T-helper 2 cell treated with Interferon-gamma antibody and Interleukin-4, amounts not matched to agents 5 μg/mL and 100 μg/mL, for 36 hours (primary cell): ENCODE measurements at regions not wholly inside any gene's neighbourhood (a gene's known extent, or its start where the extent isn't known, plus 50 kb on each side); places are given as distances from the start of the nearest gene placed in this dataset.

ENCODE experiments used
- DNase-seq: peaks from one replicate; pipeline ENCODE4 v3.0.0; 2021; ENCODE audit warnings: low spot score
- H3K27ac Mint-ChIP-seq: one replicate; pipeline ENCODE4 v1.8.0; 2021; ENCODE audit warnings: mild to moderate bottlenecking, mixed read lengths
- H3K27me3 Mint-ChIP-seq: one replicate; pipeline ENCODE4 v1.8.0; 2021; ENCODE audit warnings: low read depth, mixed read lengths
- H3K36me3 Mint-ChIP-seq: one replicate; pipeline ENCODE4 v1.8.0; 2021; ENCODE audit warnings: low read depth, mixed read lengths
- H3K4me1 Mint-ChIP-seq: one replicate; pipeline ENCODE4 v1.8.0; 2021; ENCODE audit warnings: low read depth, mixed read lengths
- H3K4me3 Mint-ChIP-seq: one replicate; pipeline ENCODE4 v1.8.0; 2022; ENCODE audit warnings: mild to moderate bottlenecking, moderate library complexity, mixed read lengths
- H3K9me3 Mint-ChIP-seq: one replicate; pipeline ENCODE4 v1.8.0; 2021; ENCODE audit warnings: mixed read lengths

DNA sequence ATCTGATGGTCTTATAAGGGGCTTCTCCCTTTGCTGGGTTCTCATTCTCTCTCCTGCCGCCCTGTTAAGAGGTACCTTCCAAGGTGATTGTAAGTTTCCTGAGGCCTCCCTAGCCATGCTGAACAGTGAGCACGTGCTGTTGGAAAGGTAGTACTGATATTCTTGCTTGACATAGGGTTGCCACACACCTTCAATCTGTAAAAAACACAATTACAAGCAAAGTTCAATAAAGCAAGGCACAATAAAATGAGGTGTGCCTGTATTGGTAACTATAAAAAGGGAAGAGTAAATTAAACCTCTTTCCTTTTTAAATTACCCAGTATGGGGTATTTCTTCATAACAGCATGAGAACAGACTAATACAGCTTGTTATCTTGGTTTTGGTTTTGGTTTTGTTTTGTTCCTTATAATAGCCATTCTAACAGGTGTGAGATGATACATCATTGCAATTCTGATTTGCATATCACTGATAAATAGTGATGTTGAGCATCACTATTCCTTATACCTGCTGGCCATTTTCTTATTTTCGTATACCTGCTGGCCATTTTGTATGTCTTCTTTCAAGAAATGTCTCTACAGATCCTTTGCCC is 164.9 kb upstream of the TRIM24 start:
- no peaks in the 10 kb centered on the region for H3K36me3 Mint-ChIP-seq
- no peak overlapping the region for H3K4me3 Mint-ChIP-seq
- H3K9me3 Mint-ChIP-seq = no peaks in the 10 kb centered on the region
- H3K27ac Mint-ChIP-seq = no peak overlapping the region
- no peak for DNase-seq
- H3K4me1 Mint-ChIP-seq = no peaks in the 10 kb centered on the region
- no peaks in the 10 kb centered on the region for H3K27me3 Mint-ChIP-seq

DNA sequence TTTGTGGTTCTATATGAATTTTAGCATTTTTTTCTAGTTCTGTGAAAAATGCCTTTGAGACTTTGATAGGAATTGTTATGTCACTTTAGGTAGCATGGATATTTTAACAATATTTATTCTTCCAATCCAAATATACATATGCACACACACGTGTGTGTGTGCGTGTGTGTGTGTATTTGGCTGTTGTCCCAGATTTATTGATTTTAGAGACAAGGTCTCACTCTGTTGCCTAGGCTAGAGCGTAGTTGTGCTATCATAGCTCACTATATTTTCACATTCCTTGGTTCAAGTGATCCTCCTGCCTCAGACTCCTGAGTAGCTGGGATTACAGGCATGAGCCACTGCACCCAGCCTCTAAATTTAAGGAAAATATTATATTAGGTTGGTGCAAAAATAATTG is 162.5 kb upstream of the TRIM24 start:
- Mint-ChIP-seq H3K4me1 (no peaks in the 10 kb centered on the region), H3K9me3 (no peaks in the 10 kb centered on the region), H3K36me3 (no peaks in the 10 kb centered on the region), H3K4me3 (no peak overlapping the region), H3K27me3 (no peaks in the 10 kb centered on the region), H3K27ac (no peak overlapping the region)
- no peak for DNase-seq

DNA sequence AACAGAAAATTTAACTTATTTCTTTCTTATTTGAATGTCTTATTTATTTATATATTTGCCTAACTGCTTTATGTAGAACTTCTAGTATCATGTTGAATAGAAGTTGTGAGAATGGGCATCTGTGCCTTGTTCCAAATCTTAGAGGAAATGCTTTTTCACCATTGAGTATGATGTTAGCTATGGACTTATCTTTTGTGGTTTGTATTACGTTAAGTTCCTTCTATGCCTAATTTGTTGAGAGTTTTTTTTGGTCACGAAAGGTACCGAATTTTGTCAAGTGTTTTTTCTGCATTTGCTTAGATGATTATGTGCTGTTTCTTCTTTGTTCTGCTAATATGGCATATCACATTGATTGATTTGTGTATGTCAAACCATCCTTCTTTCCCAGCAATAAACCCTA is 161.0 kb upstream of the TRIM24 start:
- Mint-ChIP-seq H3K4me1 (no peaks in the 10 kb centered on the region), H3K4me3 (no peak overlapping the region), H3K9me3 (no peaks in the 10 kb centered on the region), H3K27me3 (no peaks in the 10 kb centered on the region), H3K36me3 (no peaks in the 10 kb centered on the region), H3K27ac (no peak overlapping the region)
- no peak for DNase-seq

DNA sequence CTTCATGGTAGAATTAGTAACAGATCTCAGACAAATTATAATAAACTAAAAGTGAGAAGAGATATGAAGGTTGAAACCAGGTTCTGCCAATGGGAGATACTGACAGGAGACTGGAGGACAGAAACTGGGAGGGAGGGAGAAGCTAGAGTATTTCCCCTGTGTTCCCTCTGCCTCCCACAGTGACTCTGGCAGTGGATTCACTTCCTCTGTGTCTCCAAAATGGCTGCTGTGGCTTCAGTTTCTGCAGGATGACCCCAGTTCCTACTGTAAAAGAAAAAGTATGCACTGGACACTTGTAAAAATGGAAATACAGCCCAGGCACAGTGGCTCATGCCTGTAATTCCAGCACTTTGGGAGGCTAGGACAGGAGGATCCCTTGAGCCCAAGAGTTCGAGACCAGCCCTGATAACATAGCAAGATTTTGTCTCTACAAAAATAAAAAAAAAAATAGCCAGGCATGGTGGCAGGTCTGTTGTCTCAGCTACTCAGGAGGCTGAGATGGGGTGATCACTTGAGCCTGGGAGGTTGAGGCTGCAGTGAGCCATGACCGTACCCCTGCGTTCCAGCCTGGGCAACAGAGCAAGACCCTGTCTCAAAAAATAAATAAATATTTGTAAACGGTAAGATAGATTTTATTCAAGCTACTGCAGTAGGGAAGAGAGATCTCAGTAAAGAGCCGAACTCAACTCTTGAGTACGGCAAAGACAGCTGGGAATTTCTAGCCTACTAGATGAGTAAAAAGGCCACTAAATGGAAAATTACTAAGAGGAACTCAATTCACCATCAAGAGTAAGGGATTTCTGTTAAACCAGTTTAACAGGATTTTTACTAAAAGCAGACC is 156.6 kb upstream of the TRIM24 start:
- H3K27me3 Mint-ChIP-seq = no peaks in the 10 kb centered on the region
- no peak overlapping the region for H3K4me3 Mint-ChIP-seq
- no peaks in the 10 kb centered on the region for H3K4me1 Mint-ChIP-seq
- no peak overlapping the region for H3K27ac Mint-ChIP-seq
- H3K9me3 Mint-ChIP-seq = no peaks in the 10 kb centered on the region
- no peaks in the 10 kb centered on the region for H3K36me3 Mint-ChIP-seq
- DNase-seq = no peak

GRCh38 chr7:138304071-138304320 is 156.1 kb upstream of the TRIM24 start:
- Mint-ChIP-seq H3K4me3 (no peak overlapping the region), H3K4me1 (no peaks in the 10 kb centered on the region), H3K27ac (no peak overlapping the region), H3K9me3 (no peaks in the 10 kb centered on the region), H3K27me3 (no peaks in the 10 kb centered on the region), H3K36me3 (no peaks in the 10 kb centered on the region)
- no peak for DNase-seq

DNA sequence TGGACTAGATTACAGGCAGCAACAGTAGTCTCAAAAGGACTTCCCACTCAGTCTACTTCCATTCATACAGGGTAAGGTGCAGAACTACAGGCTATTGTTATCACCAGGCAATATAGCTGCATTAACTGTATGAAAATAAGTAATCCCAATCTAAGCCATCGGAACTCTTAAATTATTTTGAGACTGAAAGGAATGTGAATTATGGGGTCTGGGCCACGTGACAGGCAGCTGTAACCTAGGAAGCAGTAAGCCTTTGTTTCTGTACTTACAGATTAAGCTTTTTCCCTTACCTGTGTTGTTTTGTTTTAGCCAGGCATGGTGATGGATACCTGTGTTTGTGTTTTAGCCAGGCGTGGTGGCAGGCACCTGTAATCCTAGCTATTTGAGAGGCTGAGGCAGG is 152.4 kb upstream of the TRIM24 start:
- no peak for DNase-seq
- H3K27me3 Mint-ChIP-seq = no peaks in the 10 kb centered on the region
- no peaks in the 10 kb centered on the region for H3K36me3 Mint-ChIP-seq
- H3K9me3 Mint-ChIP-seq = no peaks in the 10 kb centered on the region
- H3K4me1 Mint-ChIP-seq = no peaks in the 10 kb centered on the region
- no peak overlapping the region for H3K4me3 Mint-ChIP-seq
- H3K27ac Mint-ChIP-seq = no peak overlapping the region

- no peak overlapping the region for H3K4me3 Mint-ChIP-seq
- no peak overlapping the region for H3K27ac Mint-ChIP-seq
- no peaks in the 10 kb centered on the region for H3K36me3 Mint-ChIP-seq
- no peaks in the 10 kb centered on the region for H3K4me1 Mint-ChIP-seq
- H3K9me3 Mint-ChIP-seq = no peaks in the 10 kb centered on the region
- H3K27me3 Mint-ChIP-seq = no peaks in the 10 kb centered on the region
- DNase-seq = no peak
Observed at GRCh38 chr7:138308136-138308535, 151.9 kb upstream of the TRIM24 start.

DNA sequence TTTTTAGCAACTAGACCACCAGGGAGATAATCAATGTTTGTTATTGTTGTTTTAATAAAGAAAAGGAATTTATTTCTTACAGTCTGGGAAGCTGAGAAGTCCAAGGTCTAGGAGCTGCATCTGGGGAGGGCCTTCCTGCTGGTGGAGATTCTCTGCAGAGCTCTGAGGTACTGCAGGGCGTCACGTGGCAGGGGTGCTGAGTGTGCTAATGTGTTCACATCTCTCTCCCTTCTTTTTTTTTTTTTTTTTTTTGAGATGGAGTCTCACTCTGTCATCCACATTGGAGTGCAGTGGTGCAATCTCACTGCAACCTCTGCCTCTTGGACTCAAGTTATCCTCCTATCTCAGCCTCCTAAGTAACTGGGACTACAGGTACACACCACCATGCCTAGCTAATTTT is 150.9 kb upstream of the TRIM24 start:
- no peak for DNase-seq
- H3K36me3 Mint-ChIP-seq = no peaks in the 10 kb centered on the region
- no peak overlapping the region for H3K27ac Mint-ChIP-seq
- no peaks in the 10 kb centered on the region for H3K27me3 Mint-ChIP-seq
- peaks cover 3% of the 10 kb centered on the region for H3K4me1 Mint-ChIP-seq
- no peak overlapping the region for H3K4me3 Mint-ChIP-seq
- no peaks in the 10 kb centered on the region for H3K9me3 Mint-ChIP-seq

- peaks cover 3% of the 10 kb centered on the region for H3K4me1 Mint-ChIP-seq
- peaks cover 12% of the 10 kb centered on the region for H3K9me3 Mint-ChIP-seq
Observed at GRCh38 chr7:138313829-138314178, 146.3 kb upstream of the TRIM24 start.

DNA sequence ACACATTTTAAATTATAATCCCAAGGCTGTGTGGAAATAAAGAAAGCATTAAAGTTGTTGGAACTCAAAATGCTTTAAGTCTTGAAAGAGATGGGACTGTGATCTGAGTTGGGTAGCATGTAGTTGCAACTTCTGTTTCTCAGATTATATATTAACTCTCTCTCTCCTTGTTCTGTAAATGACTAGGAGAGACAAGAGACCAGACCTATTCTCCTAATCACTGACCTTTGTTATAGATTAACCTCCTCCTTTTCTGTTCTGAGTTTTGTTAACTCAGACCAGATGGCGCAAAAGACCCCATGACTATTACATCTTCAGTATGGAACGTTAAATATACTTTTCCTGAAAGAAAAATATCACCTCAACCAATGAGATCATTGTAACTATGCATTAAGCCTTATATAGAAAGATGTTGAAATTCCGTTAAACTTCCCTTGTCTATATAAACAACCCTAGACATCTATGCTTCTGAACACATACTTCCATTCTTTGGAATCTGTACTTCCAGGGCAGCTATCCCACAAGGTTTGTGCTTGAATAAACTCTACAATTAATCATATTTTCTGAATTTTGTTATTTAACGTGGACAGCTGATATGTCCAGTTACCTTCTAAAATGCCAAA is 143.5 kb upstream of the TRIM24 start:
- Mint-ChIP-seq H3K4me1 (peaks cover 3% of the 10 kb centered on the region), H3K36me3 (no peaks in the 10 kb centered on the region), H3K9me3 (peaks cover 12% of the 10 kb centered on the region), H3K27me3 (no peaks in the 10 kb centered on the region), H3K27ac (no peak overlapping the region), H3K4me3 (no peak overlapping the region)
- no peak for DNase-seq

More at GRCh38 chr7:138313829-138314178, 146.3 kb upstream of the TRIM24 start:
- Mint-ChIP-seq H3K4me3 (no peak overlapping the region), H3K27me3 (no peaks in the 10 kb centered on the region), H3K36me3 (no peaks in the 10 kb centered on the region), H3K27ac (no peak overlapping the region)
- DNase-seq = no peak

- no peaks in the 10 kb centered on the region for H3K36me3 Mint-ChIP-seq
- no peak for DNase-seq
- H3K27me3 Mint-ChIP-seq = no peaks in the 10 kb centered on the region
- H3K4me1 Mint-ChIP-seq = peaks cover 3% of the 10 kb centered on the region
- peaks cover 12% of the 10 kb centered on the region for H3K9me3 Mint-ChIP-seq
- H3K4me3 Mint-ChIP-seq = no peak overlapping the region
- no peak overlapping the region for H3K27ac Mint-ChIP-seq
Observed at GRCh38 chr7:138317044-138317596, 142.9 kb upstream of the TRIM24 start.

GRCh38 chr7:138324941-138325340 is 135.1 kb upstream of the TRIM24 start:
- H3K36me3 Mint-ChIP-seq = no peaks in the 10 kb centered on the region
- H3K9me3 Mint-ChIP-seq = peaks cover 12% of the 10 kb centered on the region
- H3K27ac Mint-ChIP-seq = no peak overlapping the region
- no peaks in the 10 kb centered on the region for H3K4me1 Mint-ChIP-seq
- no peak for DNase-seq
- no peaks in the 10 kb centered on the region for H3K27me3 Mint-ChIP-seq
- H3K4me3 Mint-ChIP-seq = no peak overlapping the region

GRCh38 chr7:138325434-138325833 is 134.6 kb upstream of the TRIM24 start:
- no peak overlapping the region for H3K4me3 Mint-ChIP-seq
- no peaks in the 10 kb centered on the region for H3K36me3 Mint-ChIP-seq
- H3K27ac Mint-ChIP-seq = no peak overlapping the region
- no peaks in the 10 kb centered on the region for H3K27me3 Mint-ChIP-seq
- H3K9me3 Mint-ChIP-seq = peaks cover 12% of the 10 kb centered on the region
- DNase-seq = no peak
- no peaks in the 10 kb centered on the region for H3K4me1 Mint-ChIP-seq

DNA sequence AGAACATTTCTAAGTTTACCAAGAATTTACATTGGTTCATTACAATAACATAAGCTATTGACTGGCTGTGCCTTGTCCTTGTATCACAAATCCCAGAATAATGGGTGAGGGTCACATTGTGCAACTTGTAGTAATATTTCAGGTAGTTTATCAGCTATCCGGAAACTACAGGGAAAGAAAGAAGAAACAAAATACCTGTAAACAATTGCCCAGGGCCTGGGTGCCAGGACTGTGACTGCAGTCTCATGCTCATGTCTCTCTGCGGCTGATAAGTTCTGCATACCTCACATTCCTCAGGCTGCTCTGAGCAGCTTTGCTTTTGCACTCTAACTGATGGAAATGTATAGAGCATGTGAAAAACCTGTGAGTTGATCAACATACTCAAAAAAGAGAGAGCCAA is 131.8 kb upstream of the TRIM24 start:
- Mint-ChIP-seq H3K4me1 (no peaks in the 10 kb centered on the region), H3K27ac (no peak overlapping the region), H3K36me3 (no peaks in the 10 kb centered on the region), H3K9me3 (peaks cover 12% of the 10 kb centered on the region), H3K27me3 (no peaks in the 10 kb centered on the region), H3K4me3 (no peak overlapping the region)
- DNase-seq = no peak
